ENCODE measurements at regions not wholly inside any gene's neighbourhood (a gene's known extent, or its start where the extent isn't known, plus 50 kb on each side); places are given as distances from the start of the nearest gene placed in this dataset.

- DNase-seq: no peak
Measured at GRCh38 chr9:116067566-116067965, 86.0 kb upstream of the PAPPA start.

- no peak for DNase-seq
Measured at GRCh38 chr9:116070256-116070914, 83.2 kb upstream of the PAPPA start.

GRCh38 chr9:116072046-116072445, 81.5 kb upstream of the PAPPA start:
- no peak for DNase-seq

GRCh38 chr9:116073826-116074225, 79.8 kb upstream of the PAPPA start:
- DNase-seq: no peak

GRCh38 chr9:116074658-116075057, 78.9 kb upstream of the PAPPA start:
- no peak for DNase-seq

GRCh38 chr9:116075191-116075590, 78.4 kb upstream of the PAPPA start:
- no peak for DNase-seq

- no peak for DNase-seq
Measured at GRCh38 chr9:116078640-116079039, 75.0 kb upstream of the PAPPA start.

- no peak for DNase-seq
Measured at GRCh38 chr9:116080561-116080960, 73.0 kb upstream of the PAPPA start.

- DNase-seq: no peak
Measured at GRCh38 chr9:116081435-116082115, 72.0 kb upstream of the PAPPA start.

- no peak for DNase-seq
Measured at GRCh38 chr9:116083837-116084236, 69.8 kb upstream of the PAPPA start.

- DNase-seq: no peak
Measured at GRCh38 chr9:116084497-116084896, 69.1 kb upstream of the PAPPA start.

GRCh38 chr9:116087246-116087645, 66.3 kb upstream of the PAPPA start:
- no peak for DNase-seq

- DNase-seq: no peak
Measured at GRCh38 chr9:116087751-116088194, 65.8 kb upstream of the PAPPA start.

GRCh38 chr9:116088396-116088795, 65.2 kb upstream of the PAPPA start:
- DNase-seq: no peak

- DNase-seq: no peak
Measured at GRCh38 chr9:116090030-116090770, 63.4 kb upstream of the PAPPA start.

- no peak for DNase-seq
Measured at GRCh38 chr9:116094846-116095245, 58.7 kb upstream of the PAPPA start.

GRCh38 chr9:116095403-116095802, 58.2 kb upstream of the PAPPA start:
- DNase-seq: no peak

- no peak for DNase-seq
Measured at GRCh38 chr9:116096046-116096445, 57.5 kb upstream of the PAPPA start.

GRCh38 chr9:116096853-116097252, 56.7 kb upstream of the PAPPA start:
- DNase-seq: no peak

- DNase-seq: no peak
Measured at GRCh38 chr9:116098476-116098875, 55.1 kb upstream of the PAPPA start.

GRCh38 chr9:116099821-116100220, 53.8 kb upstream of the PAPPA start:
- DNase-seq: no peak

GRCh38 chr9:116100711-116101121, 52.9 kb upstream of the PAPPA start:
- no peak for DNase-seq

GRCh38 chr9:116101516-116101915, 52.1 kb upstream of the PAPPA start:
- no peak for DNase-seq

- no peak for DNase-seq
Measured at GRCh38 chr9:116102596-116102995, 51.0 kb upstream of the PAPPA start.
